ENCODE measurements at regions not wholly inside any gene's neighbourhood (a gene's known extent, or its start where the extent isn't known, plus 50 kb on each side); places are given as distances from the start of the nearest gene placed in this dataset.
"Not testable (repeated sequence)": the region's sequence is repeated elsewhere in the genome, so short reads cannot be mapped to it uniquely, and the experiment has no call there.

- not testable (repeated sequence) for TF ChIP-seq TOX (CRISPR knock-in tag; IDR thresholded peaks at IDR 0.05; ENCODE audit: borderline replicate concordance); GLIS3 (CRISPR knock-in tag; IDR thresholded peaks at IDR 0.05); ZNF565 (CRISPR knock-in tag; conservative IDR thresholded peaks at IDR 0.05; ENCODE audit: low read depth)
Measured at GRCh38 chr5:19141937-19142524, 846.0 kb downstream of the CDH18 start.
